Choroid plexus epithelial cell (primary cell): ENCODE measurements at regions not wholly inside any gene's neighbourhood (a gene's known extent, or its start where the extent isn't known, plus 50 kb on each side); places are given as distances from the start of the nearest gene placed in this dataset.

Experiments used
- DNase-seq: peaks from one replicate; pipeline ENCODE4 v3.0.0-alpha.2; 2010; ENCODE audit warnings: low read depth
- H3K4me3 ChIP-seq: 2 replicates; pipeline ENCODE4 v1.5.1; 2011; ENCODE audit warnings: low read depth, mild to moderate bottlenecking, control low read depth, low read length, moderate library complexity
- CTCF ChIP-seq: conservative IDR thresholded peaks from 2 replicates; pipeline ENCODE4 v1.5.1; 2011; ENCODE audit warnings: low read depth, mild to moderate bottlenecking, control low read depth, inconsistent platforms, low read length, moderate library complexity

DNA sequence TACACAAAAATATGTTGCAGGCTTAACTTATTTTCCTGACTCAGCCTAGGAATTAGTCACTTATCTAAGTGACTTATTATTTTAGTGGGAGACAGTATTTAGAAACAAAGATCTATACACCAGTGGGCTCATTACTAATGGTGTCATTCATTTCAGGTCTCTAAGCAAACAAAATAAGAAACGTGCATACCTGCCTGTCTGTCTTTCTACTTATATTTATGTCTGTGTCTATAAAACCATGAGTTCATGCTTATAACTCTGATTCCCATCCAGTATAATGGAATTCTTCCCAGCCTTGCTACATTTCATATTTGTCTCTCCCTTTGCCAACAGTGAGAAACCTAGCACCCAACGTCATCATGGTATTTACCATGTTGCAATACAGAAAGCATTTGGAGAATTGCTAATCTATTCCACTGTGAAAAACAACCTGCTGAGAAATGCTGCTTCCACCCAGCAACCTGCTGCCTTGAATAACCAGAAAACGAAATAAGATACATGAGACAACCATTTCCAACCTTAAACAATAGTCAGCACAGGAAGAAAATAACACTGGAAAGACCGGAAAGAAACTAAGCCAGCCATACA is 501.0 kb downstream of the GLRX3 start:
- no peak overlapping the region for H3K4me3 ChIP-seq
- TF ChIP-seq CTCF: no peak
- DNase-seq: peak; percentile 82

DNA sequence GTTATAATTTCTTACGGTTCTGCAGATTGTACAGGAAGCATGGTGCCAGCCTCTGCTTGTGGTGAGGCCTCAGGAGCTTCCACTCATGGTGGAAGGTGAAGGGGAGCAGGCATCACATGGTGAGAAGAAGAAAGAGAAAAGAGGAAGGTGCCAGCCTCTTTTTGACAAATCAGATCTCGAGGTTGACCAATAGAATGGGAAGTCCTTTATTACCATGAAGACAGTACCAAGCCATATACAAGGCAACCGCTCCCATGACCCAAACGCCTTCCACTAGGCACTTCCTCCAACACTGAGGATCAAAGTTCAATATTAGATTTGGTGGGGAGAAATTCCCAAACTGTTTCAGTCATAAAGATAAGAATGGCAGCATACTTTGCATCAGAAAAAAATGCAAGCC is 502.8 kb downstream of the GLRX3 start:
- no peak for DNase-seq
- no peak overlapping the region for H3K4me3 ChIP-seq
- no peak for TF ChIP-seq CTCF

DNA sequence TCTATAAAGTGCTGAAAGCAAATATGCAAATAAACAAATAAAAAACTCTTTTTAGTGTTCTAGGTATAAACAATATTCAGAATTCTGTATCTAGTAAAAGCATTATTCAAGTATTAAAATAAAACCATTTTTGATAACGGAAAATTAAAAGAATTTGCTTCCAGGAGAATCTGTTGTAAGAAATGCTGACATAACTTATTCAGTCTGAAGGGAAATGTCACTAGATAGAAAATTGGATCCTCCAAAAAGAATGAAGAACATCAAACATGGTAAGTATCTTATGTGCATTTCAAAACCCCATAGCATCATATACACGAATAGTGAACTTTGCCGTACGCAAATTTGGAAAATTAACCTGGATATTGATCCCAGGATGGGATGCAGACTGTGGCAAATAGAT is 506.7 kb downstream of the GLRX3 start:
- TF ChIP-seq CTCF: no peak
- DNase-seq: no peak
- H3K4me3 ChIP-seq: no peak overlapping the region

DNA sequence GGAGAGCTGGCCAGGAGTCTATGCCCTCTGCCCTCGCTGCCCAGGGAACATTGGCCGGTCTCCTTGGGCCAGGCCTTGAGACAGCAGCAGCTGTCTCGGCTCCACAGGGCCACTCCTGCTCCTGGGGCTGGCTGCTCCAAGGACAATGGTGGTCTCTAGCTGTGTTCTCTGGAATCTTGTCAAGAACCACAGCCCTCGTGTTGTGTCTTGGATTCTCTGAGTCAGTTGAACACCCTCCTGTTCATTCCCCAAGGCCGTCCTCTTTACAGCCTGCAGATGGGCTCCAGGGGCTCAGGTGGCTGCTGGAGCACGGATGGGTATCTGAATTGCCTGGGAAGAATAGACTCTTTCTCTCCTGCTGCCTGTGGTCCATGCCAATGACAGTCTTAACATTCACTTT is 511.1 kb downstream of the GLRX3 start:
- H3K4me3 ChIP-seq: no peak overlapping the region

GRCh38 chr10:130648807-130649206 is 512.6 kb downstream of the GLRX3 start:
- no peak overlapping the region for H3K4me3 ChIP-seq
- no peak for TF ChIP-seq CTCF
- no peak for DNase-seq

More for the DNA sequence above, 511.1 kb downstream of the GLRX3 start:
- no peak for DNase-seq
- TF ChIP-seq CTCF: no peak

- no peak overlapping the region for H3K4me3 ChIP-seq
- DNase-seq: peak; percentile 17
- no peak for TF ChIP-seq CTCF
Measured at GRCh38 chr10:130652544-130652943, 516.4 kb downstream of the GLRX3 start.

DNA sequence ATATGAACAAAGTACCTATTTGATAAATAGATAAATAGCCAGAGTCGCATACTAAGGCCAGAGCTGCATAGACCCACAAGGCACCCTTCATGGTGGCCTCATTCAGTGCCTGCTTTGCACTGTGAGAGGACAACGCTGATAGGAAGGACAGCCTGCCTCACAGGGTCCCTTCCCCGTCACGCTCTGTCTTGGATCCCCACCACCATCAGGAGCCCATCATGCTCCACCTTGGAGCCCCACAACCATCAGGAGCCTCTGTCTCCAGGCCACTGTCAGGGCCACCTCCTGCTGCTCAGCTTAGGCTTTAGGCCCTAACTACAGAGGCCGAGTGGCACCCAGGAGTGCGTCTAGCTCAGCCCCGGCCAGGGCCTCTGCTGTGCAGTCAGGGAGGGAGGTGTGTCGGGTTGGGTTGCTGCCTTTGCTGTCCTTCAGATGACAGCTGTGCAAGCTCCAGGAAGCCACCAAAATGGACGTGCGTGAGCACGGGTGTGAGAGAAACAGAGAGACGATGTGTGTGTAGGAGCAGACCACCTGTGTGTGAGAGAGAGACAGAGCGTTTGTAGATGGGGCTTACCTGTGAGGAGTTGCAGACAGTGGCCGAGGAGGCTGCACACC is 516.9 kb downstream of the GLRX3 start:
- no peak for DNase-seq
- TF ChIP-seq CTCF: no peak
- no peak overlapping the region for H3K4me3 ChIP-seq
